Neural cell (in vitro differentiated cells): ENCODE measurements at regions not wholly inside any gene's neighbourhood (a gene's known extent, or its start where the extent isn't known, plus 50 kb on each side); places are given as distances from the start of the nearest gene placed in this dataset.

ENCODE experiments used
- CTCF ChIP-seq: fragments of 450-650 bp; IDR thresholded peaks from 2 replicates; pipeline ENCODE4 v1.5.1; 2014; ENCODE audit warnings: antibody characterized with exemption, mild to moderate bottlenecking, moderate library complexity; ENCODE audit not compliant: poor library complexity, severe bottlenecking
- EZH2 ChIP-seq: fragments of 200-600, 300-800 bp; shearing (Covaris generic), sonication (generic); IDR thresholded peaks from 2 replicates; pipeline ENCODE4 v1.6.1; 2014; ENCODE audit warnings: antibody characterized with exemption, low read length, borderline replicate concordance, mild to moderate bottlenecking; ENCODE audit not compliant: insufficient read depth, poor library complexity, severe bottlenecking

GRCh38 chr3:31312400-31312799 lies 220.3 kb upstream of the STT3B start:
- no peak for TF ChIP-seq CTCF
- TF ChIP-seq EZH2: no peak
